Suppressor macrophage treated with lipopolysaccharide for 1 hour (primary cell): ENCODE measurements at regions not wholly inside any gene's neighbourhood (a gene's known extent, or its start where the extent isn't known, plus 50 kb on each side); places are given as distances from the start of the nearest gene placed in this dataset.

Source experiments
- DNase-seq, 3 donors: peaks; one replicate each; pipeline ENCODE4 v3.0.0-alpha.2; 2020 to 2022

DNA sequence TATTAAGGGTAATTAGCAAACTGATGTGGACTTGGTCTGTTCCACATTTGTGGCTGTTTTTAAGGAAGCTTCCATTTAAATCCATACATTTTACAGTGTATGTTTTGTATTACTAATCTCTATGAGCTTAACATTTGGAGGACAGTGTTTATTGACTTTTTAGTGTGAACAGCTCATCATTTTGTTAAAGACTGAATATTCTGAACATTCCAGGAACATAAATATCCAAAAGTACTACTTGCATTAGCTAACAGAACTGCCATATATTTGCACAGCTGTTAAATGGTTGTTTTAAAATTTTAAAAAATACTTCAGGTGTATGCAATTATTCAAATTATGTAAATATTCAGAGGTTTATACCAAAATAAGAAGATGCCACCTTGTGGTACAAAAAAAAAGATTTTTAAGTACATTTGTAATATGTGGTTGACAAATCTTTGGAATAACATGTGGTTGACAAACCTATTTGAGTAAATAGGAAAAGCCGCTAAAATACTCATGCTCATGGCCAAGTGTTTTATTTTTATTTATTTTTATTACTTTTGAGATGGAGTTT is 439.7 kb upstream of the FANCL start:
- DNase-seq: no peak

DNA sequence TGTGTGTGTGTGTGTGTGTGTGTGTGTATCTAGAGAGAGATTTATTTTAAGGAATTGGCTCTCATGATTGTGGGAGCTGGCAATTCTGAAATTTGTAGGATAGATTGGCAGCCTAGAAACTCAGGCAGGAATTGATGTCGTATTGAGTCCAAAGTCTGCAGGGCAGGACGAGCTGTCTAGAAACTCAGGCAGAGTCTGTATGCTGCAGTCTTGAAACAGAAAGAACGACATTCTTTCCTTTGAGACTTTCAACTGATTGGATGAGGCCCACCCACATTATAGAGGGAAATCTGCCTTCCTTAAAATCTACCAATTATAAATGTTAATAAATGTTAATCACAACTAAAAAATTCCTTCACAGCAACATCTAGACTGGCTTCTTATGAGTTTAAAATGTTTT is 436.6 kb upstream of the FANCL start:
- DNase-seq: no peak

- no peak for DNase-seq
Measured at GRCh38 chr2:58671675-58672074, 430.6 kb upstream of the FANCL start.

GRCh38 chr2:58669998-58670397 is 428.9 kb upstream of the FANCL start:
- DNase-seq: no peak

- no peak for DNase-seq
Measured at GRCh38 chr2:58667137-58667774, 426.1 kb upstream of the FANCL start.

- DNase-seq: no peak
Measured at GRCh38 chr2:58666323-58666970, 425.3 kb upstream of the FANCL start.

- DNase-seq: no peak
Measured at GRCh38 chr2:58665154-58665553, 424.0 kb upstream of the FANCL start.

- DNase-seq: no peak
Measured at GRCh38 chr2:58664523-58665151, 423.5 kb upstream of the FANCL start.

DNA sequence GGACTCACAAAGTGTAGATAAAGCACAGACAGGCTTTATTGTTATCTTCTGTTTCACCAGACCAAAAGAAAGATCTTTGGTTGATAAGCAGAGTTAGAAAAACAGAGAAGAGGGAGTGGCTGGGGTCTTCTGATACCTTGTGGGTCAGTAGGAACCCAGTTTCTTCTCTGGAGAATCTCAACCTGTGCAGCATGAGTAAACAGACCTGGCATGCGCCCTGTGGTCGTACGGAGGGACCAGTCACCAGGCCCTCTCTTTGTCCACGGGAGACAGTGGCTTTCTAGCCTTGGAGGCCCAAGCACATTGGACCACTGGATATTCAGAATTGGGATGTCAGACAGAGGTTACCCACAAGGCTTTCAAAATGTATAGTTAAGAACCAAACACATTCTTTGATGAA is 418.9 kb upstream of the FANCL start:
- DNase-seq: no peak

- DNase-seq: no peak
Measured at GRCh38 chr2:58655152-58655551, 414.0 kb upstream of the FANCL start.

DNA sequence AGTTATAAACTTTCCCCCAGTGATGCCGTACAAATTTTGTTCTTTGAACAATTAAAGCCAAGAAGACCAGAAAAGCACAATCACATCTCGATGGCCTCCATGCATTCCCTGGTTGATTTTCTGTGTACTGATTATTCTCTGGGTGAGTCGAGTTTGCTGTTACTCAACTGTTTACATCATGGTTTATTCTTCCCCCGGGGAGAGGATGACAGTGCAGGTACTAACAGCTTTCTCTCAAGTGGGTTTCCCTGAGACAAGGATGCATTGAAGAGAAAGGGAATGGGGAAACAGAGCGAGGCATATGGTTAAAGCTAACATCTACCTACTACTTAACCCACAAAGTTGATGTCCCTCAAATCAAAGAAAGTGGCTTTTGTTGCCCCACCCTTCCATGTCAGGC is 410.8 kb upstream of the FANCL start:
- no peak for DNase-seq

- no peak for DNase-seq
Measured at GRCh38 chr2:58650781-58651180, 409.7 kb upstream of the FANCL start.

DNA sequence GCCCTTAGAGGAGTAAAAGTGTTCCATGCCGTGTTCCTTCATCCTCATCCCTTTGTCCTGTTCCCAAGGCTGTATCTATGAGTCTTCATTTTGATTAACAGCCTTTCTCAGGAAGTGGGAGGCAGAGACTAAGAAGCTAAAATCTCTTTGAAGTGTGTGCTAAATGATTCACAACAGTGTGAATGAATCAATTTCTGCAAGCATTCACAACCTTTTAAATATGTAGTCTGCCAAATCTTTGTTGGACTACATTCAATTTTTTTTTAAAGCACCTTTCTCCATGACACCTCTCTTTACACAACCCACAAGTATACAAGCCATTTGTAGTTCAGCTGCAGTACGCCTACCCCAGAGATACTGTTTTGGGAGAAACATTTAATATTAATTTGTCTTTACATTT is 408.6 kb upstream of the FANCL start:
- no peak for DNase-seq

- no peak for DNase-seq
Measured at GRCh38 chr2:58645017-58645416, 403.9 kb upstream of the FANCL start.

DNA sequence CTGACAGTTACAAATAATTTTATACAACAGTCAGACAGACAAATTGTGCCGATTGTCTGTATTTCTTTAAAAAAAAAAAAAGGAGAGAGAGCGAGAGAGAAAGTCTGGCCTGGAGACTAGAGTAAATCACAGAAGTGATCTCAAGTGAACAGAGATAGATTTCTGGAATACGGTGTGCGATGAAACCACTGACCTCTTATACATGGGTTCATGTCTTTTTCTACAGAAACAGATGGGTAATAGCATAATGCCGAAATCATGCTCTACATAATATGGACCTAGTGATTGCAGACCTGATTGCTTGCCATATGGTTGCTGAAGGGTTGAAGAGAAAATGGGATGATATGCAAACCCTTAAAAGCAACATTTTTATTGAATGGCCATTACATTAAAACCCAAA is 403.3 kb upstream of the FANCL start:
- DNase-seq: no peak

DNA sequence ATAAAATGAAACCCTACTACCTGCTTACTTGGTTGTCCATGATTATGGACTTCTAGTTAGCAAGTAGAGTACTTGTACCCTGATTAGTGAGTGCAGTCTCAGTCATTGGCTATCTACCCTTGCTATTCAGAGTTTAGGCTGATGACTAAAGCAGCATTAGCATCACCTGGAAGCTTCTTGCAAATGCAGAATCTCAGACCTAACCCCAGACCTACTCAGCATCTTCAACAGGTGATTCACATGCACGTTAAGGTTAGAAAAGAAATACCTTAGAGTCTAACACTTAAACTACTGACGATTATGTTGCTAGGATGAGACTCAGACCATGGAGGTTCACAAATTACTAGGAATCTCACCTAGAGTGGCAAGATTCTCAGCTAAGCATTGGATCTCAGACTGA is 399.9 kb upstream of the FANCL start:
- no peak for DNase-seq

DNA sequence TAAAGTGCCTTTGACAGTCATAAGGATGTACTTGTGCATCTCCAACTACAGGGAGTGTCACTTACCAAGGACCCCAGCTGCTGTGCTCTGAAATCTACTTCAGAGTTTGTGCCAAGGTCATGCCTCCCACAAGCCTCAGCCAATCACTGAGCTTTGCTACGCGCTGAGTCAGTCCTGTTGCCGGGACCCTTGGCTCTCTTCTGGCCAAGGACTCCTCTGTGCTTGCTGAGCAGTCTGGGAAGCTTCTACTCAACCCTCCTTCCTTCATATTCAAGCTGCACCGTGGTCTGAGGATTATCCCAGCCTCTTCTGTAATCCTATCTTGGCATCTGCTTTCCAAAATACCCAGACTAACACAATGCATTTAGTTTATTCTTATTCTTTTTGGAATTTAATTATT is 398.9 kb upstream of the FANCL start:
- no peak for DNase-seq

GRCh38 chr2:58638256-58638805 is 397.2 kb upstream of the FANCL start:
- no peak for DNase-seq

DNA sequence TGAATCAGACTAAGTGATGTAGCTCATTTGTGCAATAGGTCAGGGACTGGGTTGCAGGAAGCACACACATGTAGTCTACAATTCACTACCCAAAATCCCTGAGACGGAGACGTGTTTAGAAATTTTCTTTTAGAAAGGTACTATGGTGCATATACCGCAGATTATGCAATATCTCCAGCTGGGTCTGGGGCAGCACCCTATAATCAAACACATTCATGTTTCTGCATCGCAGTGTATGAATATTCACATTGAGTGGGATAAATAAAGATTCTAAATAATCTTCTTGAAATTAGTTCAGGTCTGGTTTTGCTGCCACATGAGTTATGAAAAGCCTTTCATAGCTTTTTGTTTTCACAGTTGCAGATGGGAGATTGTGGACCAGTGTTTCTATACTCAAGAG is 395.7 kb upstream of the FANCL start:
- no peak for DNase-seq

GRCh38 chr2:58635801-58636375 is 394.8 kb upstream of the FANCL start:
- no peak for DNase-seq

DNA sequence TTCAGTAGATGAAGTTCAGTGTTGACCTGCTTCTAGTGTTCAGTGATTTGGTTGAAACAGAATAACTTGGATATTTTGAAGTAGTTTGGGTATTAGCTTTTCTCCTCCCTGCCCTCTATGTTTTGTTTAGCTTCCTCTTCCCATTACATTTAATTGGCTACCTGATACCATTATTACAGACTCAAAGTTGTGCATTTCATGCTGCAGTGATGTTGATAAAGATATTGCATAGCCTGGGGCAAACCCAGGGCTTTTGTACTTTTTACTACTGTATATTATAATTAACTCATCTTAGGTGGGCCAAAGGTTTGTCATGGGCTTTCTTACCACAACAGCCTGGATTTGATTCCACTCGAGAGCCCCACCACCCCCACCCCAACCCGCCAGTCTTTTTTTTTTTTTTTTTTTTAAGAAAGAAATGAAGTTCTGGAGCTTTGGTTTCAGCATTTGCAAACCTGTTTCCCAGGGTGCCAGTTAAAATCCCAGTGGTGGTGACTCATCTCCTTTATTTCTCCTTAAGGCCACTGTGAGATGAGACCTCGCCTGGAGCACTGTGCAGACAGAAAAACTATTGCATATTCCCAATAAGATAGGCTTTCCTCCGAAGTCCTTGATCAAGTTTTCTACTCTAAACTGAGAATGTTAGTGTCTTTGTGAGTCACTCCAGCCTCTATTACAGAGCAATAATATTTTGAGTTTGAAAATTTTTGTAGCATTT is 393.7 kb upstream of the FANCL start:
- DNase-seq: no peak

GRCh38 chr2:58633613-58634365 is 392.7 kb upstream of the FANCL start:
- DNase-seq: no peak
